HEK293T (cell line): ENCODE measurements at regions not wholly inside any gene's neighbourhood (a gene's known extent, or its start where the extent isn't known, plus 50 kb on each side); places are given as distances from the start of the nearest gene placed in this dataset.

Experiments used
- CTCF ChIA-PET: fragments of 350-600 bp; formaldehyde crosslinking; extraction: SDS; loops from one replicate; lab custom pipeline; 2021; ENCODE audit warnings: antibody characterized with exemption, inconsistent platforms; lab: Yijun Ruan, JAX
- POLR2A ChIA-PET: fragments of 350-600 bp; formaldehyde crosslinking; extraction: SDS; loops from one replicate; lab custom pipeline; 2020; ENCODE audit warnings: antibody characterized with exemption, inconsistent platforms; lab: Yijun Ruan, JAX
- DNase-seq: peaks from one replicate; pipeline ENCODE4 v3.0.0; 2012; ENCODE audit warnings: mixed read lengths; ENCODE audit errors: extremely low spot score
- ARNT ChIP-seq: fragments of 450-650 bp; IDR thresholded peaks from 2 replicates; pipeline ENCODE4 v1.6.1; 2017; ENCODE audit warnings: mild to moderate bottlenecking
- BHLHE40 ChIP-seq: fragments of 450-650 bp; IDR thresholded peaks from 2 replicates; pipeline ENCODE4 v1.6.1; 2016; ENCODE audit warnings: mild to moderate bottlenecking, moderate library complexity, borderline replicate concordance
- CTBP1 ChIP-seq: fragments of 450-650 bp; IDR thresholded peaks from 2 replicates; pipeline ENCODE4 v1.6.1; 2016; ENCODE audit warnings: borderline replicate concordance
- ELF4 ChIP-seq: fragments of 450-650 bp; IDR thresholded peaks from 2 replicates; pipeline ENCODE4 v1.6.1; 2017; ENCODE audit warnings: antibody characterized with exemption
- FOXA1 ChIP-seq: fragments of 450-650 bp; IDR thresholded peaks from 2 replicates; pipeline ENCODE4 v1.6.1; 2016; ENCODE audit warnings: mild to moderate bottlenecking
- FOXK2 ChIP-seq: fragments of 450-650 bp; IDR thresholded peaks from 2 replicates; pipeline ENCODE4 v1.6.1; 2016; ENCODE audit warnings: mild to moderate bottlenecking
- FOXM1 ChIP-seq: fragments of 450-650 bp; IDR thresholded peaks from 2 replicates; pipeline ENCODE4 v1.6.1; 2017; ENCODE audit warnings: mild to moderate bottlenecking, borderline replicate concordance
- HDGF ChIP-seq: fragments of 450-650 bp; IDR thresholded peaks from 2 replicates; pipeline ENCODE4 v1.6.1; 2017; ENCODE audit warnings: antibody characterized with exemption, borderline replicate concordance
- L3MBTL2 ChIP-seq: fragments of 450-650 bp; conservative IDR thresholded peaks from 2 replicates; pipeline ENCODE4 v1.6.1; 2016; ENCODE audit warnings: mild to moderate bottlenecking
- LEF1 ChIP-seq: fragments of 450-650 bp; IDR thresholded peaks from 2 replicates; pipeline ENCODE4 v1.6.1; 2017; ENCODE audit warnings: mild to moderate bottlenecking, borderline replicate concordance
- NFRKB ChIP-seq: fragments of 450-650 bp; IDR thresholded peaks from 2 replicates; pipeline ENCODE4 v1.6.1; 2016; ENCODE audit warnings: mild to moderate bottlenecking, moderate library complexity
- SP1 ChIP-seq: fragments of 450-650 bp; IDR thresholded peaks from 2 replicates; pipeline ENCODE4 v1.6.1; 2017
- SUZ12 ChIP-seq: fragments of 450-650 bp; IDR thresholded peaks from 2 replicates; pipeline ENCODE4 v1.6.1; 2016; ENCODE audit warnings: mild to moderate bottlenecking
- TARDBP ChIP-seq: fragments of 450-650 bp; IDR thresholded peaks from 2 replicates; pipeline ENCODE4 v1.6.1; 2016
- ZNF384 ChIP-seq: fragments of 450-650 bp; IDR thresholded peaks from 2 replicates; pipeline ENCODE4 v1.6.1; 2016
- TF ChIP-seq, protein P1 (sequence below): fragments of 450-650 bp; IDR thresholded peaks from 2 replicates; pipeline ENCODE4 v1.6.1; 2016

DNA sequence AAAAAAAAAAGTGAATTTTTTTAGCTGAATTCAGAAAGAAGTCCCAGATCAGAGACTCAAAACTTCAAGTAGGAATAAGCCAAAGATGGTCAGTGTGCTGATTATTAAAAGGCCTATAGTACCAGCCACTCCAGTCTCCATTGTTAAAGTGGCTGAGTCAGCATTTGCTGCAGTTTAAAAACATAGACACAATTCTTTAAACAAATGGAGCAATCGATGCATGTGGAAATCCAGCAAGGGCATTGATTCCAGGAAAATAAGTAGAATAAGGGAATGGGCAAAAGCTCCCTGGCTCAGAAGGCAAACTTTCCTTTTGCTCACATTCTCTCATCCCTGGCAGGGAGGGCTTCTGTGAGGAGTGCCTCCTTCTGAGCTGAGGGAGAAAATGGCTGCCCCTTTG is 317.6 kb downstream of the LRIG3 start:
- TF ChIP-seq L3MBTL2 (no peak), FOXA1 (no peak), ELF4 (no peak), FOXK2 (no peak), ZNF384 (no peak)
- ChIA-PET POLR2A (no interaction called here), CTCF (no interaction called here)
- DNase-seq: no peak

DNA sequence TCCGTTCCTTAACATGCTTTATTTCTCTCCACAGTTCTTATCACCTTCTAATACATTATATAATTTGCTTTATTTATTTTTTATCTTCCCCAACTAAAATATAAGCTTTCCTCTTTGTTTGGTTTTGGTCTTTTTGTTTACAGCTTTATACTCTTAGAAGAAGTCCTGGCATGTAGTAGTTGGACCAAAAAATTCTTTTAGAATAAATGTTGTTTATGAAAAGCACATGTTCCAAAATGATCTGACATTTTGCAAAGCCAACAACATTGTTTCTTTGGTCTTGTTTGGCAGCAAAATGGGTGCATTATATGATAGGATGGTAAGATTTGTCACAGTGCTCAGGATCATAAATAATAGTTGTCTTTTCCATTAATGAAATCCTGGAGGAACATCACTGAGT is 312.5 kb downstream of the LRIG3 start:
- ChIA-PET POLR2A (no interaction called here), CTCF (interaction anchor here (1.2 kb wide), 1 partner anchor 557 kb away, joined by 4 read pairs; no protein-coding TSS in a partner anchor)
- no peak for DNase-seq
- TF ChIP-seq FOXA1 (no peak), BHLHE40 (no peak), LEF1 (no peak), HDGF (no peak), TARDBP (no peak), SP1 (no peak), L3MBTL2 (no peak), SUZ12 (no peak), CTBP1 (no peak), FOXK2 (no peak), FOXM1 (no peak), ELF4 (no peak), ARNT (no peak), NFRKB (no peak)
- TF ChIP-seq, protein P1, sequence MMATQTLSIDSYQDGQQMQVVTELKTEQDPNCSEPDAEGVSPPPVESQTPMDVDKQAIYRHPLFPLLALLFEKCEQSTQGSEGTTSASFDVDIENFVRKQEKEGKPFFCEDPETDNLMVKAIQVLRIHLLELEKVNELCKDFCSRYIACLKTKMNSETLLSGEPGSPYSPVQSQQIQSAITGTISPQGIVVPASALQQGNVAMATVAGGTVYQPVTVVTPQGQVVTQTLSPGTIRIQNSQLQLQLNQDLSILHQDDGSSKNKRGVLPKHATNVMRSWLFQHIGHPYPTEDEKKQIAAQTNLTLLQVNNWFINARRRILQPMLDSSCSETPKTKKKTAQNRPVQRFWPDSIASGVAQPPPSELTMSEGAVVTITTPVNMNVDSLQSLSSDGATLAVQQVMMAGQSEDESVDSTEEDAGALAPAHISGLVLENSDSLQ: no peak

DNA sequence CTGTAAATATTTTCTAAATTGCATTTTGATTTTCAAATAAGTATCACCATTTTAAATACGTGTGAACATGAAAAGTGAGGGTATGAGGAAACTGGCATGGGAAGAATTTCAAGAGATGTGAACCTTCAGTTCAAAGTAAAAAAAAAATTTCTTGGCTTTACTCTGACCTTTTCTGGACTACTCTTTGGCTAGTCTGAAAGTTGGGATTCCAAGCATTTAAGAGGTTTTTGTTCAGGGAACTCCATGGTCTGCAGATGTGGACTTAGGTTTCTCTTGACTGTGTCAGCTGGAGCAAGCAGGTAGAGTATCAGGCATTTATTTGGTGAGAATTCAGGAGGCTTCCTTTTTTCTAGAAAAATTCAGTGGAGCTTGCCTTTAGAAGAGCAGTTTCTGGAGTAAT is 311.6 kb downstream of the LRIG3 start:
- POLR2A ChIA-PET: no interaction called here

DNA sequence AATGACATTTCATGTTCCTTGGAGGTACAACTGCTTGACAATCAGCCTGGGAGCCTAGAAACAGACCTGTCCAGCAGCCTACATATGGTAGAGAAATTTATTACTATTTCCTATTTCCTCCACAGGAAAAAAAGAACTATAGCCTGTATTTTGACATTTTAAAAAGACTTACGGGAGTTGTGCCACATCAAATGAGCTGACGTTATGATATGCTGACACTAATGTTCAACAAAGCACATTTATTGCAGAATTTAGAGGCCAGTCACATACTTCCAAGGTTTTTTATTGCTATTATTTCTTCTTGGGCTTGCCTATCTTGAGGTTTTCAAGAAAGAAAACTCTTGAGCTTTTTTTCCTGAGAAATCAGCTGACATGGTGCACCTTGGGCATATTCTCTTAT is 305.3 kb downstream of the LRIG3 start:
- POLR2A ChIA-PET: no interaction called here
- TF ChIP-seq L3MBTL2 (no peak), ELF4 (no peak), SUZ12 (no peak), ARNT (no peak), HDGF (no peak), TARDBP (no peak), LEF1 (no peak), ZNF384 (no peak), FOXA1 (no peak), CTBP1 (no peak), FOXM1 (no peak), BHLHE40 (no peak), NFRKB (no peak), FOXK2 (no peak), SP1 (no peak)
- TF ChIP-seq, protein P1: no peak
- CTCF ChIA-PET: no interaction called here
- no peak for DNase-seq

More for the DNA sequence above, 311.6 kb downstream of the LRIG3 start:
- no peak for DNase-seq
- no peak for TF ChIP-seq FOXM1
- TF ChIP-seq L3MBTL2: no peak
- no peak for TF ChIP-seq LEF1
- TF ChIP-seq ZNF384: no peak
- CTCF ChIA-PET: no interaction called here

DNA sequence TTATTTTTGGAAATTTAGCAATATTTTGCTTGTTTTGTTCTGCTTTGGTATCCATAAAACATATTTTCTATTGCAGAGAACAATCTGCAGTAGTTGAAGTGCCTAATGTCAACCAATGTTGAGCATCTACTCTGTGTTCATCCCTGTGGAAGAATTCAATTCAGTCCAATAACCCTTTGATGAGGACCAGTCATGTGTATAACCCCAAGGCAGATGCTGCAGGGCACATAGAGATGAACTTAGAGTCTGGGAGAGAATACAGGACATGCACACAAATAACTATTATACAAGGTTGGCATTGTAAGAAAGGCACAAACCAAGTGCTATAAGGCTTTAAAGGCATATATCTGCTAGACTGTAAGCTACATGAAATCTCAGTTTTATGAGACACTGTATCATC is 304.7 kb downstream of the LRIG3 start:
- POLR2A ChIA-PET: no interaction called here
- DNase-seq: no peak
- CTCF ChIA-PET: no interaction called here
- no peak for TF ChIP-seq TARDBP
- TF ChIP-seq FOXA1: no peak
- TF ChIP-seq BHLHE40: no peak
- TF ChIP-seq CTBP1: no peak

DNA sequence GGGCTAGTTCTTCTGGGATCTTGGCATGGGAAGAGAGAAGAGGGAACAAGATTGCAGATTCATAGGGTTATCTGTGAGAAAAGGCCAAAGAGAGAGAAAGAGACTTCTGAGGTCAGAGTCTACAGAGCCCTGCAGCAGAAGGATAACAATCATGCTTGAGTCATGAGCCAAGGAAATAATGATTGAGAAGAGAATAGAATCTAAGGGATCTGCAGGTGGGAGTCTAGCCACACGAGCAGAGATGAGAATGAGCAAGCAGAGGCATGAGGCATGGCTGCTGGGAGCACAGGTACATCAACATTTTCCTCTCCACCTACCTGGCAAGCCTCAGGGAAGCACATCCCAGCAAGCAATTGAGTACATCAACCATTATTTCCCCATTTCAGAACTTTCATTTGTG is 303.7 kb downstream of the LRIG3 start:
- TF ChIP-seq FOXK2 (no peak), ZNF384 (no peak), TARDBP (no peak), HDGF (no peak)
- ChIA-PET POLR2A (no interaction called here), CTCF (no interaction called here)
- DNase-seq: no peak

DNA sequence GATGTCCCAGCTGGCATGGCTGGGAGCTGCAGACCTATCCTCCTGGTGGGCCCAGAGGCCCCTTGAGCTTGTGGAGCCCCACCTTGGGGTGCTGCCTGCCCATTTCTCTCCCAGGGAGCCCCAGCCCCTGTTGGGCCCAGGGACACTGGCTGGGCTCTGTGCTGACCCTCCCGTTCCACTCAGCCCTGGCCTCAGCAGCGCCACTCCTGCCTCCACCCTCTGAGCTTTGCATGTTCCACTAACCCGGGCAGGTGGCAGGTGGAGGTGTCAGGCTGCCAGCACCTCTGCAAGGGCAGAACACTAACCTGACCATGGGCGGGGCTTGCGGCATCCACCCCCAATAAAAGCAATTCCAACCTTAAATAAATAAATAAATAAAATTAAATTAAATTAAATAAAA is 299.2 kb downstream of the LRIG3 start:
- no peak for DNase-seq
- CTCF ChIA-PET: no interaction called here
- TF ChIP-seq FOXA1: no peak
- TF ChIP-seq FOXK2: no peak
- TF ChIP-seq LEF1: no peak
- TF ChIP-seq SUZ12: no peak
- TF ChIP-seq FOXM1: no peak
- no peak for TF ChIP-seq ZNF384
- TF ChIP-seq TARDBP: no peak
- no peak for TF ChIP-seq HDGF
- TF ChIP-seq ARNT: no peak
- TF ChIP-seq BHLHE40: no peak
- no peak for TF ChIP-seq ELF4
- TF ChIP-seq NFRKB: no peak
- TF ChIP-seq L3MBTL2: no peak
- TF ChIP-seq, protein P1: no peak
- TF ChIP-seq SP1: no peak
- no peak for TF ChIP-seq CTBP1
- POLR2A ChIA-PET: no interaction called here
